ENCODE measurements at regions not wholly inside any gene's neighbourhood (a gene's known extent, or its start where the extent isn't known, plus 50 kb on each side); places are given as distances from the start of the nearest gene placed in this dataset.

- no peak overlapping the region for H3K9ac ChIP-seq (ENCODE audit: low read depth in 1 of 2, low read length in 2 of 2)
- no peaks in the 10 kb centered on the region for H3K36me3 ChIP-seq (ENCODE audit: control insufficient read depth in 4 of 4, insufficient read depth in 3 of 4, low read depth in 1 of 4, low read length in 3 of 4)
- no peaks in the 10 kb centered on the region for H3K27me3 ChIP-seq (ENCODE audit: control insufficient read depth in 4 of 4, insufficient read depth in 4 of 4, low read length in 3 of 4)
- no peaks in the 10 kb centered on the region for H3K9me3 ChIP-seq (ENCODE audit: control insufficient read depth in 4 of 4, low read length in 3 of 4)
- no peak for DNase-seq (ENCODE audit: low spot score)
- 86% methylated on average over 10 of the region's 10 CpGs for WGBS
- no peak for TF ChIP-seq HNF4G (IDR thresholded peaks at IDR 0.05)
- no peak for TF ChIP-seq JUND (IDR thresholded peaks at IDR 0.05)
- no peak for TF ChIP-seq EGR1 (IDR thresholded peaks at IDR 0.05; ENCODE audit: low read depth in 2 of 2)
- TF ChIP-seq RXRA (IDR thresholded peaks at IDR 0.05), result no peak
- TF ChIP-seq, protein P1, sequence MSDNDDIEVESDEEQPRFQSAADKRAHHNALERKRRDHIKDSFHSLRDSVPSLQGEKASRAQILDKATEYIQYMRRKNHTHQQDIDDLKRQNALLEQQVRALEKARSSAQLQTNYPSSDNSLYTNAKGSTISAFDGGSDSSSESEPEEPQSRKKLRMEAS (IDR thresholded peaks at IDR 0.05), result no peak
- no peak for TF ChIP-seq NR2F2 (IDR thresholded peaks at IDR 0.05)
- TF ChIP-seq, protein P2, sequence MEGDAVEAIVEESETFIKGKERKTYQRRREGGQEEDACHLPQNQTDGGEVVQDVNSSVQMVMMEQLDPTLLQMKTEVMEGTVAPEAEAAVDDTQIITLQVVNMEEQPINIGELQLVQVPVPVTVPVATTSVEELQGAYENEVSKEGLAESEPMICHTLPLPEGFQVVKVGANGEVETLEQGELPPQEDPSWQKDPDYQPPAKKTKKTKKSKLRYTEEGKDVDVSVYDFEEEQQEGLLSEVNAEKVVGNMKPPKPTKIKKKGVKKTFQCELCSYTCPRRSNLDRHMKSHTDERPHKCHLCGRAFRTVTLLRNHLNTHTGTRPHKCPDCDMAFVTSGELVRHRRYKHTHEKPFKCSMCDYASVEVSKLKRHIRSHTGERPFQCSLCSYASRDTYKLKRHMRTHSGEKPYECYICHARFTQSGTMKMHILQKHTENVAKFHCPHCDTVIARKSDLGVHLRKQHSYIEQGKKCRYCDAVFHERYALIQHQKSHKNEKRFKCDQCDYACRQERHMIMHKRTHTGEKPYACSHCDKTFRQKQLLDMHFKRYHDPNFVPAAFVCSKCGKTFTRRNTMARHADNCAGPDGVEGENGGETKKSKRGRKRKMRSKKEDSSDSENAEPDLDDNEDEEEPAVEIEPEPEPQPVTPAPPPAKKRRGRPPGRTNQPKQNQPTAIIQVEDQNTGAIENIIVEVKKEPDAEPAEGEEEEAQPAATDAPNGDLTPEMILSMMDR (IDR thresholded peaks at IDR 0.05; ENCODE audit: low read depth, low read length, missing input control), result no peak
- TF ChIP-seq SP1 (IDR thresholded peaks at IDR 0.05), result no peak
- no peak for TF ChIP-seq YY1 (IDR thresholded peaks at IDR 0.05)
- TF ChIP-seq GABPA (IDR thresholded peaks at IDR 0.05 in 1 of 2, conservative IDR thresholded peaks at IDR 0.05 in 1 of 2), result no peak
- TF ChIP-seq FOXA1 (IDR thresholded peaks at IDR 0.05), result no peak
- TF ChIP-seq REST (IDR thresholded peaks at IDR 0.05), result no peak
- no peak for TF ChIP-seq RAD21 (IDR thresholded peaks at IDR 0.05)
- TF ChIP-seq FOXA2 (IDR thresholded peaks at IDR 0.05), result no peak
- TF ChIP-seq TAF1 (conservative IDR thresholded peaks at IDR 0.05), result no peak
- TF ChIP-seq HNF4A (conservative IDR thresholded peaks at IDR 0.05), result no peak
- TF ChIP-seq ZBTB33 (IDR thresholded peaks at IDR 0.05), result no peak
- H3K4me3 ChIP-seq (ENCODE audit: low read depth in 1 of 3, low read length in 3 of 3), result no peak overlapping the region
- H3K27ac ChIP-seq (ENCODE audit: low read depth in 1 of 2, low read length in 2 of 2), result no peak overlapping the region
- H3K4me1 ChIP-seq (ENCODE audit: control insufficient read depth in 4 of 4, insufficient read depth in 4 of 4, low read length in 3 of 4), result no peaks in the 10 kb centered on the region
These were observed 91.8 kb upstream of the NEDD4L start for GRCh38 chr18:57951999-57952774.

Measured in liver (tissue), 8 donors.